Kidney (tissue), 13 donors: ENCODE measurements at regions not wholly inside any gene's neighbourhood (a gene's known extent, or its start where the extent isn't known, plus 50 kb on each side); places are given as distances from the start of the nearest gene placed in this dataset.

Experiments
- DNase-seq, 5 donors: peaks; one replicate each; pipeline ENCODE4 v3.0.0-alpha.2; 2013 to 2020
- FAIRE-seq: peaks from 2 replicates; lab custom pipeline; 2012; peaks lifted over from hg19 to GRCh38; lab: Jason Lieb, UNC
- H3K27ac ChIP-seq, 2 donors: one replicate each; pipeline ENCODE4 v1.7.0; 2013; ENCODE audit warnings: low read depth in 2 of 2, low read length in 2 of 2, inconsistent platforms in 1 of 2
- H3K27me3 ChIP-seq: one replicate; pipeline ENCODE4 v1.7.1; 2013; ENCODE audit warnings: low read length, inconsistent platforms; ENCODE audit not compliant: control insufficient read depth, insufficient read depth
- H3K36me3 ChIP-seq, 3 donors: one replicate each; pipeline versions ENCODE4 v1.7.0 to v1.7.1; 2013; ENCODE audit warnings: low read length in 3 of 3, control low read depth in 1 of 3, inconsistent platforms in 1 of 3; ENCODE audit not compliant: insufficient read depth in 3 of 3, control insufficient read depth in 2 of 3
- H3K4me1 ChIP-seq, 3 donors: one replicate each; pipeline versions ENCODE4 v1.7.0 to v1.7.1; 2013; ENCODE audit warnings: low read length in 3 of 3, inconsistent platforms in 1 of 3, low read depth in 1 of 3; ENCODE audit not compliant: control insufficient read depth in 2 of 3, insufficient read depth in 2 of 3
- H3K4me3 ChIP-seq, 3 donors: one replicate each; pipeline versions ENCODE4 v1.7.0 to v1.8.1; 2013; ENCODE audit warnings: low read length in 3 of 3, control low read depth in 1 of 3, inconsistent platforms in 1 of 3
- H3K9ac ChIP-seq, 3 donors: one replicate each; pipeline versions ENCODE4 v1.7.0 to v1.7.1; 2013; ENCODE audit warnings: low read length in 3 of 3, control low read depth in 1 of 3, inconsistent platforms in 1 of 3
- H3K9me3 ChIP-seq, 3 donors: one replicate each; pipeline versions ENCODE4 v1.7.0 to v1.7.1; 2013; ENCODE audit warnings: low read length in 3 of 3, control low read depth in 1 of 3, inconsistent platforms in 1 of 3; ENCODE audit not compliant: control insufficient read depth in 2 of 3, insufficient read depth in 1 of 3
- CTCF ChIP-seq: IDR thresholded peaks from 3 replicates; pipeline ENCODE4 v1.5.1; 2012; ENCODE audit warnings: mild to moderate bottlenecking, moderate library complexity, borderline replicate concordance; ENCODE audit not compliant: insufficient read depth; ENCODE audit errors: extremely low read depth
- intact Hi-C: fragments of 100-400 bp; cut with DNase I; formaldehyde crosslinking; loops from one replicate; pipeline ENCODE4 v1.11.1; 2022
- donor health status: control.
- donor health status: control.
- donor health status: control.
- donor health status: control.
- donor health status: control.
- donor health status: DM: yes; HTN: yes; CAD: no.
- donor health status: Normal renal cell carcinoma (clear cell type).

GRCh38 chr2:66981074-66981473 lies 416.1 kb upstream of the ETAA1 start:
- intact Hi-C loops = no loop called here
- Histone ChIP-seq H3K9me3 (no peaks in the 10 kb centered on the region), H3K4me3 (no peak overlapping the region), H3K9ac (no peak overlapping the region), H3K27me3 (no peaks in the 10 kb centered on the region), H3K27ac (no peak overlapping the region), H3K36me3 (no peaks in the 10 kb centered on the region), H3K4me1 (no peaks in the 10 kb centered on the region)
- FAIRE-seq (no peak), DNase-seq (no peak)
- TF ChIP-seq CTCF = no peak

- intact Hi-C loops = no loop called here
- FAIRE-seq (no peak), DNase-seq (no peak)
- no peak for TF ChIP-seq CTCF
- Histone ChIP-seq H3K9ac (no peak overlapping the region), H3K4me3 (no peak overlapping the region), H3K27ac (no peak overlapping the region), H3K9me3 (no peaks in the 10 kb centered on the region), H3K27me3 (no peaks in the 10 kb centered on the region), H3K4me1 (no peaks in the 10 kb centered on the region), H3K36me3 (no peaks in the 10 kb centered on the region)
Measured at GRCh38 chr2:66982766-66983165, 414.4 kb upstream of the ETAA1 start.

- DNase-seq = no peak
- Histone ChIP-seq H3K9ac (no peak overlapping the region), H3K4me3 (no peak overlapping the region), H3K4me1 (no peaks in the 10 kb centered on the region), H3K27ac (no peak overlapping the region), H3K9me3 (no peaks in the 10 kb centered on the region), H3K27me3 (no peaks in the 10 kb centered on the region), H3K36me3 (no peaks in the 10 kb centered on the region)
- no peak for FAIRE-seq
- intact Hi-C loops = no loop called here
- TF ChIP-seq CTCF = no peak
Measured at GRCh38 chr2:66984864-66985263, 412.3 kb upstream of the ETAA1 start.

- Histone ChIP-seq H3K4me1 (no peaks in the 10 kb centered on the region), H3K9me3 (no peaks in the 10 kb centered on the region), H3K36me3 (no peaks in the 10 kb centered on the region), H3K9ac (no peak overlapping the region), H3K27ac (no peak overlapping the region), H3K4me3 (no peak overlapping the region), H3K27me3 (no peaks in the 10 kb centered on the region)
- FAIRE-seq (no peak), DNase-seq (no peak)
- intact Hi-C loops = no loop called here
- no peak for TF ChIP-seq CTCF
Measured at GRCh38 chr2:66985906-66986305, 411.2 kb upstream of the ETAA1 start.
